IMR-90 (cell line): ENCODE measurements at regions not wholly inside any gene's neighbourhood (a gene's known extent, or its start where the extent isn't known, plus 50 kb on each side); places are given as distances from the start of the nearest gene placed in this dataset.

Experiments used
- ATAC-seq: fragments of 200-7000 bp; cut with Tn5 transposase; 2 replicates; pipeline ENCODE4 v1.9.1; 2020; ENCODE audit warnings: low read depth, mild to moderate bottlenecking, moderate library complexity
- BruUV-seq: library from RNA; stranded (reverse); fragments of 400-500 nt; replicated peaks from 2 replicates; lab custom pipeline; 2021; lab: Mats Ljungman, UMichigan
- CTCF ChIA-PET: fragments of 300-600 bp; formaldehyde crosslinking; extraction: SDS; loops from one replicate; lab custom pipeline; 2021; ENCODE audit warnings: antibody characterized with exemption; lab: Yijun Ruan, JAX
- POLR2A ChIA-PET: fragments of 300-600 bp; sonication (Branson Sonifier 250); formaldehyde crosslinking; loops from one replicate; lab custom pipeline; 2022; ENCODE audit warnings: antibody characterized with exemption; ENCODE audit not compliant: unreplicated experiment; lab: Charles Lee
- DNase-seq: peaks from one replicate; pipeline ENCODE4 v3.0.0; 2013
- H2AFZ ChIP-seq: replicated peaks from 2 replicates; pipeline ENCODE3; 2013; ENCODE audit warnings: low read length, mild to moderate bottlenecking; ENCODE audit not compliant: poor library complexity
- H2AK5ac ChIP-seq: 2 replicates; pipeline ENCODE4 v1.6.1; 2013; ENCODE audit warnings: low read depth, low read length, inconsistent platforms
- H2AK9ac ChIP-seq: replicated peaks from 2 replicates; pipeline ENCODE3; 2013; ENCODE audit warnings: mild to moderate bottlenecking, low read depth, low read length, moderate library complexity; ENCODE audit not compliant: poor library complexity
- H2BK120ac ChIP-seq: 2 replicates; pipeline ENCODE4 v1.6.1; 2013; ENCODE audit warnings: low read depth, low read length, inconsistent platforms
- H2BK15ac ChIP-seq: 3 replicates; pipeline ENCODE4 v1.6.1; 2013; ENCODE audit warnings: low read depth, low read length, inconsistent platforms
- H2BK20ac ChIP-seq: 2 replicates; pipeline ENCODE4 v1.6.1; 2013; ENCODE audit warnings: low read depth, mild to moderate bottlenecking, inconsistent platforms, low read length, moderate library complexity
- H2BK5ac ChIP-seq: 2 replicates; pipeline ENCODE4 v1.6.1; 2013; ENCODE audit warnings: mild to moderate bottlenecking, low read depth, low read length, inconsistent platforms; ENCODE audit not compliant: poor library complexity, severe bottlenecking
- H3K14ac ChIP-seq: replicated peaks from 2 replicates; pipeline ENCODE4 v1.6.1; 2013; ENCODE audit warnings: low read depth, low read length, inconsistent platforms
- H3K18ac ChIP-seq: 2 replicates; pipeline ENCODE4 v1.6.1; 2013; ENCODE audit warnings: low read depth, low read length, control low read depth
- H3K23ac ChIP-seq: 2 replicates; pipeline ENCODE4 v1.6.1; 2013; ENCODE audit warnings: low read depth, low read length, inconsistent platforms
- H3K27ac ChIP-seq: 2 replicates; pipeline ENCODE4 v1.5.1; 2013; ENCODE audit warnings: mild to moderate bottlenecking, control low read depth, low read length; ENCODE audit not compliant: insufficient read depth
- H3K27me3 ChIP-seq: 2 replicates; pipeline ENCODE4 v1.6.1; 2013; ENCODE audit warnings: low read length; ENCODE audit not compliant: control insufficient read depth, insufficient read depth
- H3K36me3 ChIP-seq: 2 replicates; pipeline ENCODE4 v1.6.1; 2013; ENCODE audit warnings: low read length, mixed read lengths; ENCODE audit not compliant: control insufficient read depth, insufficient read depth
- H3K4ac ChIP-seq: 2 replicates; pipeline ENCODE4 v1.6.1; 2013; ENCODE audit warnings: low read depth, low read length, inconsistent platforms
- H3K4me1 ChIP-seq: 2 replicates; pipeline ENCODE4 v1.6.1; 2013; ENCODE audit warnings: low read length, mixed read lengths; ENCODE audit not compliant: control insufficient read depth, insufficient read depth
- H3K4me2 ChIP-seq: 2 replicates; pipeline ENCODE4 v1.6.1; 2013; ENCODE audit warnings: low read depth, mild to moderate bottlenecking, control low read depth, low read length, moderate library complexity
- H3K4me3 ChIP-seq: 2 replicates; pipeline ENCODE4 v1.5.1; 2013; ENCODE audit warnings: low read depth, mild to moderate bottlenecking, control low read depth, low read length, moderate library complexity; ENCODE audit not compliant: insufficient read depth
- H3K56ac ChIP-seq: 2 replicates; pipeline ENCODE4 v1.6.1; 2013; ENCODE audit warnings: low read length, inconsistent platforms; ENCODE audit not compliant: insufficient read depth; ENCODE audit errors: extremely low read depth
- H3K79me1 ChIP-seq, 2 experiments: 2 replicates each; pipeline ENCODE4 v1.6.1; 2013; ENCODE audit warnings: low read length in 2 of 2, inconsistent platforms in 1 of 2, low read depth in 1 of 2
- H3K9ac ChIP-seq: 2 replicates; pipeline ENCODE4 v1.6.1; 2013; ENCODE audit warnings: low read depth, low read length, control low read depth
- H3K9me1 ChIP-seq: 2 replicates; pipeline ENCODE4 v1.6.1; 2013; ENCODE audit warnings: low read length, inconsistent platforms; ENCODE audit not compliant: insufficient read depth
- H3K9me3 ChIP-seq: 2 replicates; pipeline ENCODE4 v1.6.1; 2013; ENCODE audit warnings: low read length; ENCODE audit not compliant: control insufficient read depth, insufficient read depth
- H4K20me1 ChIP-seq: 2 replicates; pipeline ENCODE4 v1.6.1; 2013; ENCODE audit warnings: low read length, inconsistent platforms; ENCODE audit not compliant: insufficient read depth
- H4K5ac ChIP-seq: 2 replicates; pipeline ENCODE4 v1.6.1; 2013; ENCODE audit warnings: mild to moderate bottlenecking, low read depth, low read length, control low read depth
- H4K8ac ChIP-seq, 2 experiments: 2 replicates each; pipeline ENCODE4 v1.6.1; 2013; ENCODE audit warnings: low read depth in 2 of 2, low read length in 2 of 2, control low read depth in 1 of 2, inconsistent platforms in 1 of 2
- H4K91ac ChIP-seq: 2 replicates; pipeline ENCODE4 v1.6.1; 2013; ENCODE audit warnings: low read depth, low read length, inconsistent platforms; ENCODE audit not compliant: insufficient read depth
- BHLHE40 ChIP-seq: fragments of 150-350 bp; IDR thresholded peaks from 2 replicates; pipeline ENCODE4 v1.6.1; 2016; ENCODE audit warnings: mild to moderate bottlenecking, low read depth, low read length
- CHD1 ChIP-seq: IDR thresholded peaks from 2 replicates; pipeline ENCODE4 v1.6.1; 2012; ENCODE audit warnings: low read depth, low read length, improper control_type of control experiment
- CTCF ChIP-seq: conservative IDR thresholded peaks from 2 replicates; pipeline ENCODE4 v1.5.1; 2012; ENCODE audit warnings: mild to moderate bottlenecking, low read depth, low read length, improper control_type of control experiment
- ELK1 ChIP-seq: fragments of 150-350 bp; IDR thresholded peaks from 2 replicates; pipeline ENCODE4 v1.6.1; 2016; ENCODE audit warnings: low read depth, mild to moderate bottlenecking, low read length, moderate library complexity, borderline replicate concordance
- MAFK ChIP-seq: IDR thresholded peaks from 2 replicates; pipeline ENCODE4 v1.6.1; 2012; ENCODE audit warnings: low read depth, low read length, improper control_type of control experiment
- MAZ ChIP-seq: IDR thresholded peaks from 2 replicates; pipeline ENCODE4 v1.6.1; 2012; ENCODE audit warnings: low read depth, mild to moderate bottlenecking, low read length, improper control_type of control experiment, moderate library complexity, borderline replicate concordance
- MXI1 ChIP-seq: IDR thresholded peaks from 2 replicates; pipeline ENCODE4 v1.6.1; 2012; ENCODE audit warnings: low read depth, mild to moderate bottlenecking, low read length, moderate library complexity, borderline replicate concordance
- NFE2L2 ChIP-seq: fragments of 150-350 bp; IDR thresholded peaks from 2 replicates; pipeline ENCODE4 v1.6.1; 2016; ENCODE audit warnings: low read depth, mild to moderate bottlenecking, low read length
- RAD21 ChIP-seq: IDR thresholded peaks from 2 replicates; pipeline ENCODE4 v1.6.1; 2012; ENCODE audit warnings: low read length, improper control_type of control experiment
- RCOR1 ChIP-seq: IDR thresholded peaks from 2 replicates; pipeline ENCODE4 v1.6.1; 2012; ENCODE audit warnings: mild to moderate bottlenecking, low read length, improper control_type of control experiment; ENCODE audit not compliant: insufficient replicate concordance
- RFX5 ChIP-seq: IDR thresholded peaks from 2 replicates; pipeline ENCODE4 v1.8.0; 2012; ENCODE audit warnings: low read depth, mild to moderate bottlenecking, low read length, moderate library complexity
- SMC3 ChIP-seq: fragments of 150-350 bp; IDR thresholded peaks from 2 replicates; pipeline ENCODE4 v1.6.1; 2016; ENCODE audit warnings: low read depth, mild to moderate bottlenecking, antibody characterized with exemption, low read length, moderate library complexity
- WGBS, 2 experiments: methylation state at CpG; one replicate each; pipeline versions ENCODE4 v1.1.5 to v1.1.7; 2013; ENCODE audit warnings: missing lambda C conversion rate in 2 of 2; ENCODE audit not compliant: insufficient read length in 1 of 2; ENCODE audit errors: extremely low coverage in 2 of 2; 5-methylcytosine and 5-hydroxymethylcytosine counted together
- dilution Hi-C: fragments of 300-500 bp; cut with HindIII; formaldehyde crosslinking; loops from one replicate; pipeline ENCODE4 v1.14.3; 2018; ENCODE audit warnings: low sequenced_read_pairs; ENCODE audit not compliant: unreplicated experiment
- in situ Hi-C: fragments of 300-500 bp; cut with MboI; formaldehyde crosslinking; loops from 3 replicates; pipeline ENCODE4 v1.14.3; 2019; ENCODE audit warnings: low sequenced_read_pairs, inconsistent platforms, mixed read lengths
- intact Hi-C: fragments of 100-400 bp; cut with micrococcal nuclease; formaldehyde crosslinking; loops from 2 replicates; pipeline ENCODE4 v1.10.0; 2022
- TF ChIP-seq, protein P1 (sequence below): fragments of 150-350 bp; IDR thresholded peaks from 2 replicates; pipeline ENCODE4 v1.6.1; 2017; ENCODE audit warnings: mild to moderate bottlenecking, antibody characterized with exemption, low read length, low read depth

DNA sequence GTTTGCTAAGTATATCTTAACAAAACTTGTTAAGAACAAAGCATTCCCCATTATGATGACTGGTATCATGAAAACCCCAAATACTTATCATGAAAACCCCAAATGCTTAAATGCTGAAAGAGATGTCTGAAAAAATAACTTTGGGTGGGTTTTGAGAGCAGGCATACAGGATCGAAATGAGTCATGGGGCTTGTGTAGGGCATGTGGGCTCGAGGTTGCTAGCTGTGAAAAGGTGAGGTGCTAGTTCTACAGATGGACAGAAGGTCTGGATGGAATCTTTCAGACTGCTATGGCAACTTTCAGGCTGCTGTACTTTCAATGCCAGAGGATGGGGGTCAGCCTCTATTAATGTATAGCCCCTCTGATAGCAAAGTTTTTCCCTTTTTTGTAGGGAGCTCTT lies 167.8 kb upstream of the MDGA2 start:
- Histone ChIP-seq H4K8ac (no peak overlapping the region), H3K4me2 (no peak overlapping the region), H2BK120ac (no peak overlapping the region), H4K91ac (no peak overlapping the region), H3K14ac (no peak overlapping the region), H4K20me1 (no peaks in the 10 kb centered on the region), H2AK9ac (no peak overlapping the region), H3K56ac (no peak overlapping the region), H2BK20ac (no peak overlapping the region), H3K18ac (no peak overlapping the region), H3K9me1 (no peaks in the 10 kb centered on the region), H3K79me1 (no peaks in the 10 kb centered on the region), H3K9me3 (peaks cover 11% of the 10 kb centered on the region), H2AK5ac (no peak overlapping the region), H3K27me3 (no peaks in the 10 kb centered on the region), H2AFZ (no peak overlapping the region), H3K4me1 (no peaks in the 10 kb centered on the region), H2BK15ac (no peak overlapping the region), H3K4ac (no peak overlapping the region), H3K4me3 (no peak overlapping the region), H3K9ac (no peak overlapping the region), H4K5ac (no peak overlapping the region), H3K23ac (no peak overlapping the region), H3K36me3 (no peaks in the 10 kb centered on the region), H3K27ac (no peak overlapping the region), H2BK5ac (no peak overlapping the region)
- DNase-seq (no peak), ATAC-seq (no peak)
- dilution Hi-C loops: no loop called here
- TF ChIP-seq SMC3: no peak
- TF ChIP-seq NFE2L2: no peak
- TF ChIP-seq CHD1: no peak
- TF ChIP-seq RAD21: no peak
- TF ChIP-seq MAFK: no peak
- no peak for TF ChIP-seq RCOR1
- no peak for TF ChIP-seq ELK1
- no peak for TF ChIP-seq MAZ
- no peak for TF ChIP-seq CTCF
- no peak for TF ChIP-seq BHLHE40
- TF ChIP-seq, protein P1, sequence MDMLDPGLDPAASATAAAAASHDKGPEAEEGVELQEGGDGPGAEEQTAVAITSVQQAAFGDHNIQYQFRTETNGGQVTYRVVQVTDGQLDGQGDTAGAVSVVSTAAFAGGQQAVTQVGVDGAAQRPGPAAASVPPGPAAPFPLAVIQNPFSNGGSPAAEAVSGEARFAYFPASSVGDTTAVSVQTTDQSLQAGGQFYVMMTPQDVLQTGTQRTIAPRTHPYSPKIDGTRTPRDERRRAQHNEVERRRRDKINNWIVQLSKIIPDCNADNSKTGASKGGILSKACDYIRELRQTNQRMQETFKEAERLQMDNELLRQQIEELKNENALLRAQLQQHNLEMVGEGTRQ: no peak
- no peak for TF ChIP-seq MXI1
- TF ChIP-seq RFX5: no peak
- POLR2A ChIA-PET: no interaction called here
- no TSS peak for BruUV-seq
- CTCF ChIA-PET: interaction anchor here (0.5 kb wide), 1 partner anchor 35 kb away, joined by 4 read pairs; no protein-coding TSS in a partner anchor
- whole genome bisulfite sequencing, 2 experiments: 40% methylated on average over 2 of the region's 2 CpGs; no CpG with 5 or more reads in 1 of the 2 experiments
- in situ Hi-C loops: no loop called here
- intact Hi-C loops: no loop called here
